ENCODE measurements at regions not wholly inside any gene's neighbourhood (a gene's known extent, or its start where the extent isn't known, plus 50 kb on each side); places are given as distances from the start of the nearest gene placed in this dataset.
"Not testable (repeated sequence)": the region's sequence is repeated elsewhere in the genome, so short reads cannot be mapped to it uniquely, and the experiment has no call there.

DNA sequence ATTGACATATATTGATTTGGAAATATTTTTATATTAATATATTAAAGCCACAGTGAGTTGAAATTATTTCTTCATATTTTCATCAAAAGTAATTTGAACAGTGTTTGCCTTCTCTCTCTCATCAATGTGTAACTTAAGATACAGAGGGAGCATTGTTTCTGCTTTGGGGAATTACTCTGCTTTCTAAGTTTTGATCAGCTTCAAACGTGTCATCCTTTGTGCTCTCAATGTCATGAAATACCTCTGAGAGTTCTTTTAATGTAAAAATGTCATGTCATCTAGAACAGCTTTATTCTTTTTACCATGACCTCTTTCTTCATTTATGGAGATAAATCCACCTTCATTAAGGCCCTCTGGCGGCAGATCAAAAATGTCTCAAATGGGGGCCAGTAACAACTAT lies 259.4 kb upstream of the STXBP5 start:
- no peak for DNase-seq

DNA sequence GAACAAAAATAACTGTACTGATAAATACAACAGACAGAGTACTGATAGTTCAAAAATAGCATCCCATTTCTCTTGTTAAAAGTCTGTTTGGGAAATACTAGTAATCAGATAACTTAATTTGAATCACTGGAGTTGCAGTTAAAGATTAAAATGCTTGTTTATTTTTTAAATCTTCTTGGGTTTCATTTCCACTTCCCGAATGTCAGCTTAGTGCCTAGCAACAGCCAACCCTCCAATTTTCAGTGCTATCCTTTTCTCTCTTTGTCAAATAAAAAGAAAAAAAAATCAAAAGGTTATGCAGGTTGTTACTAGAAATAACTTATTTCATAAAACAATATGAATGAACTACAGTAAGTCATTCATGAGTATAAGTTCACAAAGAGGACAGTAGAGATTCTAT lies 257.7 kb upstream of the STXBP5 start:
- DNase-seq: no peak

DNA sequence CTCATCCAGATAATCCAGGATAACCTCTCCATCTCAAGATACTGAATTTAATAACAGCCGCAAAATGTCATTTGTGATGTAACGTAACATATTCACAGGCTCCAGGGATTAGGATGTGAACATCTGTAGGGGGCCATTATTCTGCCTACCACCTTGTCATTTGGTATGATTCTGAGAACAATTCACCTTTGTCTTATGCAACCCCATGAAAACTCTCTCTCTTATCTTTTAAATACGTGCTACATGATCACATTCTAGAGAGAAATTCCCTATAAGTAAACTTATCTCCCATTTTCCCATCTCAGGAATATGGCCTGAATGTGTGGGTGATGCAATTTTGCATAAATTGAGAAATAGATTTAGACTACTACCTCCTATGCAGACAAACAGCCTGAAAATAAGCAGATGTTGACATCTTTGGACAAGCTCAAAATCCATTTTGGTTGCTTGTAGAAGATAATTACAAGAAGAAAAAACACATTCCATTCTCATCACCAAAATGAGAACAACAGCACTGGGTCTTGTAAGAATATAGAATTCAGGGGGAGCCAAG lies 255.4 kb upstream of the STXBP5 start:
- DNase-seq: no peak

DNA sequence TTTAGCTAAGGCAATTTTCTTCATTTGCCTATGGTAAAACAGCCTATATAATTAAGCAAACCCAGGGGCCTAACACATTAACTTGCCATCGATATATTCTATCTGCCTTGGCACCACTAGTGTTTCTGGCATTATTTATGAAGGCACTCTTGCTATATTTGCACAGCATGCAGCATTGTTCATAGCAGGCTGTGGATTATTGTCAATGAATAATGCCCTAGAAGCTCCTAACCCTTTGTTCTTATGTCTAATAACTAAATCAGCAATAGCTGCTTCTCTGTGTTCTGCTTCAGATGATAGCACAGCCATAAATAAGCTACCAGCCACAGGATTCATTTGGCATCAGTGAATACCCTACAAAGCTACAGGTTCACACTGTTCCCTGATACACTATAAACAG lies 254.8 kb upstream of the STXBP5 start:
- no peak for DNase-seq

DNA sequence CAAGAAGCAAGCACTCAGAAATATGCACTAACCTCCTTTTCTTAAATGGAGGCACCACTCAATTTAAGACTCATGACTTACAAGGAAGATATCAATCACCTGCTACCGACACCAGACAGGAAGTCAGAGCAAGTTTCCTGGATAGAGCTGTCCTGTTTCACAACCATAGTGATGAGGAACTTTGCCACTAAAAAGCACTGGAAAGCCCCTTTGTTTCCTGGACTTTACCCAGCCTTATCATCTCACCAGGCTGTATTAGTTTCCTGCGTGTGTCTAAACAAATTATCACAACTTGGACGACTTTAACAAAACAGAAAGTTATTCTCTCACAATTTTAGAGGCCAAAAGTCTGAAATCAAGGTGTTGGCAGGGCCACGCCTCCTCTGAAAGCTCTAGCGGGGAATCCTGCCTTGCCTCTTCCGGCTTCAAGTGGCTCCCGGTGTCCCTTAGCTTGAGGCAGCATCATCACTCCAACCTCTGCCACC lies 253.8 kb upstream of the STXBP5 start:
- DNase-seq: no peak

- no peak for DNase-seq
Observed at GRCh38 chr6:146955570-146955969, 248.6 kb upstream of the STXBP5 start.

DNA sequence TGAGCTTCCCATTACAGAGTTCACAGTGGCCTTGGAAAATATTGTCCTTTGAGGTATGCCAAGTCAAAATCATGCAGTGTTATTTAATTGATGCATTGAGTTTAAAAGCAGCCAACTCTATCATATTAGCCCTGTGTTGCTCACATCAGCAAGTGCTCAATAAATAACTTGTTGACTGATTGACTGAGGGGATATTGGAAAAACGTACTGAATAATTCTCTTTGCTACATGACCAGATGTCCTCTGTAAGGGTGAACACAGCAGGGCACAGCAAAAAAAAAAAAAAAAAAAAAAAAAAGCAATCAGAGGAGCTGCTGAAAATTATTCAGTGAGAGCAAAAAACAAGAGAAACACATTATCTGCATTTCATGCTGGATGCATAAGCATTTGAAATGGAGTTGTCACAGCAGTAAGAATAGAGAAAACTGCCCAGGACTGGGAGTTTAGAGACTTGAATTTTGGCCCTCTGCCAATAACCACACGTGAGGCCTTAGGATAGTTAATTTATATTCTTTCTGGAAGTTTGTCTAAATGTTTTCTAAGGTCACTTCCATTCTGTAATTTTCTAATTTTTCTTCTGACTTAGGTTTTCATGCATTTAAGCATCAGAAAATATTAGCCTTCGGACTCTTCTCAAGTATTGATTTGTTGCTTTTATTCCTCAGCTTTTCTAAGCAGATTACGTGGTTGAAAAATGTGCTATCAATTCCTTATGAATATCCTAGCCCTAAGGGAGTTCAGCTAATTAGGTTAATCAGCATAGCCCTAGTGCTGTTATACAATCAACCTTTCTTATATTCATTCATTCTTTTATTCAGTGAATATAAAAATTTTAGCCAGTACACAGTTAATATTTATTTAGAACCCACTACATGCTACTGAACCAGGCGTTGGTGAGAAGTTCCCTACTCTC lies 246.8 kb upstream of the STXBP5 start:
- no peak for DNase-seq

DNA sequence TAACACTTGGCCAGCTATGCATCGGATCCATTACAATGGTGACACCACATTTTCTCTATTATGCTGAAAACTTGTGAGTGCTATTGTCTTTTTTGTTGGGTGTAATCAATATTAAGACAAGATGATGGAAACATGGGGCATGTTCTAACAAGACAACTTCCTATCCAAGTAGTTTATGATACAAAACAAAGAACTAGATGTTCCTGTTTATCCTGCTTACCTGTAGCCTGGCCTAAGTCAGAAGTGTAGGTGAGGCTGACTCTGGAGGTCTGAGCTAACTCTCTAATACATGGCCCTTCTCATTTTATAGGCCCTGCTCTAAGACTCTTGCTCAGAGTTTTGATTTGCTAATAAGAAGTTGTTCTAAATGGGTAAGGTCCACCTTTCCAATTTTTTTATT lies 242.4 kb upstream of the STXBP5 start:
- no peak for DNase-seq

- DNase-seq: no peak
Observed at GRCh38 chr6:146962329-146962728, 241.9 kb upstream of the STXBP5 start.

DNA sequence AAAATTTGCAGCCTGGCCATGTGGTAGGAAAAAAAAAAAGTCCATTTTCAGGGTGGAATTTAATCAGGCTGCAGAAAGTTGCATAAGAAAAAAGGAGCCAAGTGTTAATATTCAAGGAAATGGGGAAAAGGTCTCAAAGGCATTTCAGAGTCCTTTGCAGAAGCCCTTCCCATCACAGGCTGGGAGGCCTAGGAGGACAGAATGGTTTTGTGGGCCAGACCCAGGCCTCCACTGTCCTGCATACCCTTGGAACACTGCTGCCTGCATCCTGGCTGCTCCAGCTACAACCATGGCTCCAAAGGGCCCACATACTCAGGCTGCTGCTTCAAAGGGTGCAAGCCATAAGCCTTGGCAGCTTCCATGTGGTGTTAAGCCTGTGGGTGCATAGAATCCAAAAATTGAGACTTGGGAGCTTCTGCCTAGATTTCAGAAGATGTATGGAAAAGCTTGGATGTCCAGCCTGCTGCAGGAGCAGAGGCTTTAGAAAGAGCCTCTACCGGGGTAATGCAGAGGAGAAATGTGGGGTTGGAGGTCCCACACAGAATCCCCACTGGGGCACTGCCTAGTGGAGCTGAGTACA lies 239.0 kb upstream of the STXBP5 start:
- DNase-seq: no peak

GRCh38 chr6:146968041-146968760 lies 236.0 kb upstream of the STXBP5 start:
- DNase-seq: no peak

GRCh38 chr6:146972546-146972945 lies 231.7 kb upstream of the STXBP5 start:
- no peak for DNase-seq

DNA sequence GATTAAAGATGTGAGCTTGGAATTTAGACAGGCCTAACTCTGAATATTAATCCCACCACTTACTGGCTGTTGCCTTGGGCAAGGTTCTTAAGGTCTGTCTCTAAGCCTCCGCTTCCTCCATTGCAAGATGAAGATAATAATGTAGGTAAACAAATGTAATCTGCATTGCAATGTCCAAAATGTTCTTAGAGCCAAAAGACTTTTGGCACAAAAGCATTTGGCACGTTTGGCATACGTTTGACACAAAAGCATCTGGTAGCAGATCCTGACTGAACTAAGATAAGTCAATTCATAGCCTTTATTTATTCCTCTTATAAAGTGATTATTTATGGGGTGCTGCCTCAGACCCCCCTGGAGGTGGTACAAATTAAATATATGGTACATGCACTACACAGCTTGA lies 229.9 kb upstream of the STXBP5 start:
- no peak for DNase-seq

GRCh38 chr6:146975093-146975492 lies 229.1 kb upstream of the STXBP5 start:
- DNase-seq: no peak

DNA sequence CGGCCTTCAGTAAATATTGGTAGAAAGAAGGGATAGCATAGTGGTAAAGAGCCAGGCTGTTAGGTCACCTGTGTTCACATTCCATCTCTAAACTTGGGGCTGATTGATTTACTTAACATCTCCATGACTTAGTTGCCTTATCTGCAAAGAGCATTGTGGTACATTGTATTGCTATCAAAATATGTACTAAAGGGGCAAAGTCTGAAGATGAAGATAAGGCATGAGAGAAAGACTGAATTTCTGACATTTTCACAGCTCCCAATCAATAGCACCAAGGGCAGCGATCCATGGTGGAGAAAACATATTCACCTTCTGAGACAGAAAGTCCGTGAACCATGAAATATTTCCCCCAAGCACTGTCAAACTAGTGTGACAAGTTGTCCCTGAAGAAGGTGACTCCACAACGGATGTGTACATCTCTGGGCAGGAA lies 223.3 kb upstream of the STXBP5 start:
- DNase-seq: no peak

GRCh38 chr6:146981981-146982380 lies 222.2 kb upstream of the STXBP5 start:
- no peak for DNase-seq

GRCh38 chr6:146984251-146984924 lies 219.8 kb upstream of the STXBP5 start:
- DNase-seq: no peak

- no peak for DNase-seq
Observed at GRCh38 chr6:146985111-146985510, 219.1 kb upstream of the STXBP5 start.

DNA sequence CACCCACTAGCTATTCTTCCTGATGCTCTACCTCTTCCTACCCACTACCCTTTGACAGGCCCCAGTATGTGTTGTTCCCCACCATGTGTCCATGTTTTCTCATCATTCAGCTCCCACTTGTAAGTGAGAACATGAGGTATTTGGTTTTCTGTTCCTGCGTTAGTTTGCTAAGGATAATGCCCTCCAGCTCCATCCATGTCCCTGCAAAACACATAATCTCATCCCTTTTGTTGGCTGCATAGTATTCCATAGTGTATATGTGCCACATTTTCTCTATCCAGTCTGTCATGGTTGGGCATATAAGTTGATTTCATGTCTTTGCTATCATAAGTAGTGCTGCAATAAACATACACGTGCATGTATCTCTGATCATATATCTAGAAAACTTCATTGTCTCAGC lies 218.3 kb upstream of the STXBP5 start:
- no peak for DNase-seq

DNA sequence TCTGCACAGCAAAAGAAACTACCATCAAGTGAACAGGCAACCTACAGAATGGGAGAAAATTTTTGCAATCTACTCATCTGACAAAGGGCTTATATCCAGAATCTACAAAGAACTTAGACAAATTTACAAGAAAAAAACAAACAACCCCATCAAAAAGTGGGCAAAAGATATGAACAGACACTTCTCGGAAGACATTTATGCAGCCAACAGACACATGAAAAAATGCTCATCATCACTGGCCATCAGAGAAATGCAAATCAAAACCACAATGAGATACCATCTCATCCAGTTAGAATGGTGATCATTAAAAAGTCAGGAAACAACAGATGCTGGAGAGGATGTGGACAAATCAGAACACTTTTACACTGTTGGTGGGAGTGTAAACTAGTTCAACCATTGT lies 216.3 kb upstream of the STXBP5 start:
- not testable (repeated sequence) for DNase-seq

- DNase-seq: no peak
Observed at GRCh38 chr6:146989860-146990259, 214.4 kb upstream of the STXBP5 start.

GRCh38 chr6:146990284-146990683 lies 213.9 kb upstream of the STXBP5 start:
- DNase-seq: no peak

All from islet precursor cell (in vitro differentiated cells).